HG03520 (cell line): ENCODE measurements at regions not wholly inside any gene's neighbourhood (a gene's known extent, or its start where the extent isn't known, plus 50 kb on each side); places are given as distances from the start of the nearest gene placed in this dataset.
"Not testable (repeated sequence)": the region's sequence is repeated elsewhere in the genome, so short reads cannot be mapped to it uniquely, and the experiment has no call there.

ENCODE experiments used
- ATAC-seq: cut with Tn5 transposase; IDR thresholded peaks from one replicate; pipeline ENCODE4 v1.9.1; 2021; ENCODE audit warnings: mild to moderate bottlenecking, moderate library complexity; ENCODE audit not compliant: unreplicated experiment

DNA sequence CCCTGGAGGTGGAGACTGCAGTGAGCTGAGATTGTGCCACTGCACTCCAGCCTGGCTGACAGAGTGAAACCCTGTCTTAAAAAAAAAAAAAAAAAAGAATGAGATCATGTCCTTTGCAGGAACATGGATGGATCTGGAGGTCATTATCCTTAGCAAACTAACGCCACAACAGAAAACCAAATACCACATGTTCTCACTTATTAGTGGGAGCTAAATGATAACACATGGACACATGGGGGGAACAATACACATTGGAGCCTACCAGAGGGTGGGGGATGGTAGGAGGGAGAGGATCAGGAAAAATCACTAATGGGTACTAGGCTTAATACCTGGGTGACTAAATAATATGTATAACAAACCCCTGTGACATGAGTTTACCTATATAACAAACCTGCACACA lies 108.0 kb upstream of the FHL2 start:
- ATAC-seq: not testable (repeated sequence)

DNA sequence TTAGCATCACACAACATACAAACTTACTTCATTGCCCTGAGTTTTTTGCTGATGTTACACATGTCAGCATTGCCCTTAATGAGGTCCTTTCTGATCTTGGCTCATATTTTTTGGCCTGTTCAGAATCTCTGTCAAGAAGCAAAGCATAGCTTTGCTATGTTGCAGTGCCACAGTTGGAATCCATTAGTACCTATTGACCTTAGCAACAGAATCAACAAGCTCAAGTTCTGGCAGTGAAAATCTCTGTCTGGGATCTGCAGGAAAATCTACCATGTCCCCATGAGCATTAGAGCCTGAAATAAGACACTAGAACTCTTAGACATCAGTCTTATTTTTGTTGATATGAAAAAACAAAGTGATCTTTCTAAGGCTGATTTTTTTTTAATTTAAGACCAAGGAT lies 105.6 kb upstream of the FHL2 start:
- ATAC-seq: no peak

DNA sequence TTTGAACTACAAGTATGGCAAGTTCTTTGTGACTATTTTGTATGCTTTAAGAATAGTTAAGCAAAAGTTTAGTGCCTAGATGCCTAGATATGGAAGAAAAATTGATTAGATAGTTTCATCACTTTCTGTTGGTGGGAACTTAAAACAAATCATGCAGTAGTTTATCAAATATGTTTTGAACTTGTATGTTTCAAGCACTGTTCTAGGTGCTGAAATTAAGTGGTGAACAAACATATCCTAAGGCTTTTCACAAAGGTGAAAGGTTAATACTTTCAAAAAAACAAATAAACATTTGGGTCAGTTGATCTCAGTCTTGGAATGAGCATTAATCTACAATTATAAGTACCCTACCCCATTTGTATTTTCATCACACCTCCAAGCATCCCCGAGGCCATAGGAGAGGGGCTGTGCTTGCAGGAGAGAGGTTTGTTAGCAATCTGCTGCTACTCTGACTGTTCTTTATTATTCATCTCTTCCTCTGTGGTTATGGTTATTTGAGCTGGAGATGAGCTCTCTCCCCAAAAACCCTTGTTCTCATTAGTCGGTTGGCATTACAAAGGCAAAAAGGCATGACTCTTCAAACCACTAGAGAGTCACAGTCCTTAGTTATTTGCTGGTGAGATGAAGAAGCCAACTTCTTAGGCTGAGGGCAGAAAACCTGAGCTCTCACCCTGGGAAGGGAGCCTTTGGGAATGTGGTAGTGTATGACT lies 103.9 kb upstream of the FHL2 start:
- no peak for ATAC-seq

DNA sequence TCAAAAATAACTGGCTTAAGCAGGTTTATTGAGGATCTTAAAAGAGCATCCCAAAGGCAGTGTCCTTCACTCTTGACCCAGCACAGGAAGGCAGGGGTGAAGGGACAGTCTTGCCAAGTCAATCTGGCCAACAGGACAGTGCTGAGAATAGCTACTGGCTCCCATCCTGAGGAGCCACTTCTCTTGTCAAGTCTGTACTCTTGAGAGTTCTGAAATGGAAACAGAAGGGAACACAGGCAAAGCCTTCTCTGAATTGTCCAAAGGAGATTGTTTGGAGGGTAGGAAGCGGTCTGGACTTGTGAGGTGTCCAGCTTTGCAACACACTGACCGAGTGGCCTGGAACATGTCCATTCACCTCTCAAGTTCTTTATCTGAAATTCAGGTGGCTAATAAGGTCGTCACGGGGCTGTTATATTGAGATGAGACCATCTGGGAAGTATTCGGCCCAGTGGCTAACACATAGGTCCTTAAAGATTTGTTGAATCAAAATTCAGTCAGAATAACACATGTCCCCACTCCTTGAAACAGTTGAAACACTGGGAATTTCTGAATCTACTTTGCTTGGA lies 99.5 kb upstream of the FHL2 start:
- no peak for ATAC-seq

DNA sequence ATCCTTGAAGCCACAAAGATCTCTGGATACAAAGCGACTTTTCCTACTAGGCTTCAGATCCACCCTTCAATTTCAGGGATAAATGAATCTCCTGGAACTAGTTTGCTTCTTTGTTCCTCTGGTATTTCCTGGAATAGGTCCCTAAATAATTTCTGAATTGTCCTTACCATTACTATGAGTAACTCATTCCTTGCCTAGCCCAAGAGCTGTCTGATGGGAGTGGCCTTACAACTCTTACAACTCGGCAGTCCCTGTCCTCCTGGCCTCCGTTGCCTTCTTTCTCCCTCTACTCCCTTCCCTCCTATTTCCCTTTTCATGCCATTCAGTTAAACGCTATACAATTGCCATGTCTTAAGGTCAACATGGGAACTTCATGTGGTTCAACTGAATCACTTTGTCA lies 98.2 kb upstream of the FHL2 start:
- no peak for ATAC-seq

DNA sequence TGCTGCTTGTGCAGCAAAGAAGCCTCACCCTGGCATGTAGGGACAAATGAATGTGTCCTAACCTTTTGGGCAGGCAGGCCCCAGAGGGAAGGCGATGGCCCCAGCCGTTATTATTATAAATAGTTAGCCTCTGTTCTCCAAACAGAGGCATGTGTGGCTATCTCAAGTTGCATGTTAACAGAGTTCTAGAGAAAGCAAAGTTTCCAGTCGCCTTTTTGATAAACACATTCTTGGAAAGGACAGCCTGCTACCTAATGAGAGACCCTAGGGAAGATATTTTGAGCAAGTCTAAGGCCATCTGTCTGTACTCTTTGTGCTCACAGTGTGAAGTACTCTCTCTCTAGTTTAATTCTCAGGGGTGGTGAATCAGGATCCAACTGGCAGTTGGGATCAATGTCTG lies 97.4 kb upstream of the FHL2 start:
- no peak for ATAC-seq

DNA sequence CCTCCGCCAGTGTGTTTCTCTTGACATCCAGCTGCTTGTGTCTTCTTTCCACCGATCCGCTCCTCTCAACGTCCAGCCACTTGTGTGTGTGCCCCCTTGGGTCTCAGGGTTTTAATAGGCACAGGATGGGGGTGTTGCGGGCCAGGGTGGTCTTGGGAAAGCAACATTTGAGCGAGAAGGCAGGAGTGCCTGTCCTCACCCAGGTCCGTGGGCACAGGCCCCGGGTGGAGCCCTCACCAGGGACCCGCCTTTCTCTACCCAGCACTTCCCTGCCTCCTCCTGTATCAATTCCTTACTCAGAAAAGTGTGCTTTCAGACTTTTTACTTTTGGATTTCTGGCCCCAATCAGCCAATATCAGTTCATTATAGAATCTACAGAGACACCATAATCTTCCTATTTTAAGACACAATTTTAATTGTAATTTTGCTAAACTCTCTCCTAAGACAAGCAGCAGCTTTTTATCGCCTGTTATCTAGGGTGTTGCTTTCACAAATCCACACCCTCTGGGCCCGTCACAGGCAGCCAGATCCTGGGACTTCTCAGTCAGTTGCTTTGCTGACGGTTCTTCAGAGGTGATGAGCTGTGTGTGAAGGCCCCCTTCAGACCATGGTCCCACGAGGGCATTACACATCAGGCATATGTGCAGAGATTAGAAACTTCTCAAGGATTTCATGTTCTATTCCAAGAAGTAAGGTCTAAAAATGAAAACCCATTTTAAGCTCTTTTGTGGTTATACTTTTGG lies 96.0 kb upstream of the FHL2 start:
- no peak for ATAC-seq

DNA sequence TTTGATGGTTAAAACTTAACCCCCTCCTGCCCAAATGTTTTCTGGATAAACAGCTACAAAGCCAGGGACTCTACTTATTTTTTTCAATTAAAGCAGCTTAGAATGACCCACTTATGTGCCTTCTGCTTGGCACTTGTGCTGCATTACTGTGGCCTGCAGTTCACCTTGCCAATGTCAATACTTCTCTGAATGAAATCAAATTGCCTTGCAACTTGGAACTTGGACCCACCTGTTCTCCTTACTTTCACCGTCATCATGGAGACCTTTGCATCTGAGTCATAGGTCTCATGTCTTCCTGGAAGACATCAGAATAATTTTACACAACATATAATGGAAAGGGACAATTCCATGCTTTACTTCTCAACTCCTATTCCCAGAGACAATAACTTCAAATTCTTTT lies 92.1 kb upstream of the FHL2 start:
- no peak for ATAC-seq

DNA sequence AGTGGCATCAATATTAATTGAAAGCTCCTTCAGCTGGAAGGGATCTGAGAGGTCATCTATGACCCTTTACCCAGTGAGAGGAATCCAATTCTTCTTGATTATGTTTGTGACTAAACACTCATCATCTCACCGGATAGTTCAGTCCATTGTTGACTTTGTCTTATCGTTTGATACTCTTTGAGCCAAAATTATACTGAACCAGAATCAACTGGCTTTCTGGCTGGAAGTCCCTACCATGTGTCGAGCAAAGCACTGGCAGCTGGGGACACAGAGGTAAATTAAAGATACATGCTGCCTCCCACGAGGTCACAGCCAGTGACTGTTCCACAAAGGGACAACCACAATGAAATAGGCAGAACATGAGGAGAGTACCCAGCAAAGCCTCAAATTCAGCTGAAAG lies 91.4 kb upstream of the FHL2 start:
- no peak for ATAC-seq

DNA sequence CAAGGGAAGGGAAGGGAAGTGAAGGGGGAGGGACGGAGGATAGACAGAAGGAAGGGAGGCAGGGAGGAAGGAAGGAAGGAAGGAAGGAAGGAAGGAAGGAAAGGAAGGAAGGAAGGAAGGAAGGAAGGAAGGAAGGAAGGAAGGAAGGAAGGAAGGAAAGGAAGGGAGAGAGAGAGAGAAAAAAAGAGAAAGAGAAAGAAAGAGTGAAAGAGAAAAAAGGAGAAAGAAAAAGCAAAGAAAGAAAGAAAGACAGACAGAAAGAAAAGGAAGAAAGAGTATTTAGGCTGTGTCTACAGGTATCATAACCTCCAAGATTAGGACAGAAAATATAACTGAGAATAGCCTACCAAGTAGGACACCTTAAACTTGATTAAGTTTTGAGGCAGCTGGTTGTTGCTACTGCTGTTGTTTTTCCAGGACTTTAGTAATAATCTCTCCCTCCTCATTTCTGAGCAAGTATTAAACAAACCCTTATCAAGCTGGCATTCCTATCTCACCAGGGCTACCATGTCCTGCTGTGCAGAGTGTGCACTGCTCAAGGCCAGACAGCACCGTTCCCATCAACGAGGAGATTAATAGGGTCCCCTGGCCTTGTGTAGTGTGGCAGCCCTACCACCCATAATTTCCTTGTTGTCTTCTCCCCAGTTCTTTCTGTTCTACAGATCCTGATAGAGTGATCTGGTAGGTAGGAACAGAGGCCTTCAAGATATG lies 90.5 kb upstream of the FHL2 start:
- no peak for ATAC-seq

DNA sequence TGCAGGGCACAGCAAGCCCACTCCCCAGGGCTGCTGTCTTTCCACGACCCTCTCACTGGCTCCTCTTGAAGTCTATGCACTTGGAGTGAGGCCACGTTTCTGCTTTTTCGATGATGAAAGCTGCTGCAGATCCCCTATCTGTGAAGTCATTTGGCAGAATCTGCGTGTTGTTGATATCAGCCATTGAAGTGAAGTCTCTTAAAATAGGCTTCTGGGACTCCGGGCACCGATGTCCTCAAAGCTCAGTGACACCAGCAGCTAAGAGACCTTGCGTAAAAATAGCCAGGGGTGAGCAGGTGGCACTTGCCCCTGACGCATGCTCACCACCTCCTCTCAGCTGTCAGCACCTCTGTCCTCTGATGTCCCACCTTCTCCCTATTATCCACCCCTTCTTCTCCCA lies 89.4 kb upstream of the FHL2 start:
- ATAC-seq: no peak

DNA sequence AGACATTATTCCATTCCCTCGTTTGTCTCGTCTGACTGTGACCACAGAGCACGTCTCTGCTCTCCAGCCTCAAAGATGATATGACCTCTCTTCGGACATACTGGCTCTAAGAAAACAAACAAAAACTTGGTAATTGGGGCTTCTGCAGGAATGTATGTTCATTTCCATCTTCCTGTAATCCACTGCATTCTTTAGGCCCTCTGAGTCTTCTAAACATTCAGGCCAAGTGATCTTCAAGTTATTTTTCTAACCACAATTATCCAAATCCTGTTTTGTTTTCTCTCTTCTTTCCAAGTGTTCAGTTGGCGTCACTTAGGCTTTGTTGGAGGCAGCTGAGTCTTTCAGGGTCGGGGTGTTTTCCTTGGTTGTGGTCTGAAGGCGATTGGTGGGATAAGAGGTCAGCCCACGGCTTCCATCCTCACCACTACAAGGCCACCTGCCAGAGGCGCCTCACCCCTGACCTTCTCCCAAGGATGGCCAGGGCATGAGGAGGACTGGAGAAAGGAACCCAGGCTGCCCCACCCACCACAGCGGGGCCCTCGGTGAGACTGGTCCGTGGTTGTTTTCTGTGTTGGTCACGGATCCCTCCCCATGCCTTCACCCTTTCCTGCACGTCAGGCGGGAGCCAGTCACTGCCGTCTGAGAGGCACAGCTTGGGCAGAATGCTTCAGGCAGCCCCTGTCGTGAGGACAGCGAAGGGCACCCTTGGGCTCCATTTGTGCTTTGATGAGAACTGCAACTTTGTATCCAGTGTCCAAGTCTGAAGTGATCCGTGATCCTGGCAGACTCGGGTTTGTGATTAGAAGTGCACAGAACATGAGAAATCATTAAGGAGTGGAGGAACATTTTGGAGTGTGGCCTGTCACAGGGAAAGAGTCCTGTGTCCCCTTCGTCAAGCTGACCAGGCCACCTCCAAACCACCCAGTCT lies 88.6 kb upstream of the FHL2 start:
- ATAC-seq: no peak

DNA sequence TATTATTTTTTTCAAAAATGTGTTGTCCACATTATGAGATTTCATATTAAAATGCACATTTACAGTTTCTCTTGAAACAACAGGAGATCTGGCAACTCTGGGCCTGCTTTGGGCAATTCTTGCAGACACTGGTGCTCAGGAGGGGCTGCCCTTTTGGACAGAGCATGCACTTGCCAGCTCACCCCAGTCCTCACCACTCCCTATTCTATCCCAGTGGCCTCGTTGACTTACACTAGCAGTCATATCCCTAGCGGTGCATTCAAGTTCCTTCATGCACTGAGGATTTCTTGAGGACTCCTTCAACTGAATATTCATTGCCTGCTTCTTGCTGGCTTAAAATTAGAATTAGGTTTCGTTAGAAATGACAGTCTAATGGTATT lies 87.9 kb upstream of the FHL2 start:
- ATAC-seq: no peak

DNA sequence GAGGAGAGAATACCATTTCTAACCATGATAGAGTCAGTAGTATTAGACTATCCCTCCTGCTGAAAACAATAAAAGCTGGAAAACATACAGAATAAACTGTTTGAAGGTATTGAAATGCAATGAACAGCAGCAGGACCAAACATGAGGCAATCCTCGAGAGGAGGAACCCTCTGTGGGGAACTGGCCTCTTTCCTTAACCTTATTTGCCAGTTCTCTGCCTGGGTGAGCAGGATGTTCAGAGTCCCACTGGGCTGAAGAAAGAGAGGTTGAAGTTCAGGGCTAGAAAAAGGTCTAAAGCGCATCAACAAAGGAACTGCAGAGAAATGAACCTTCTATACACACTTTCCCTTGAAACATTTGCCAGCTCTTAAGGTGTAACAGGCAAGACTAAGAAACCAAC lies 79.8 kb upstream of the FHL2 start:
- ATAC-seq: no peak

DNA sequence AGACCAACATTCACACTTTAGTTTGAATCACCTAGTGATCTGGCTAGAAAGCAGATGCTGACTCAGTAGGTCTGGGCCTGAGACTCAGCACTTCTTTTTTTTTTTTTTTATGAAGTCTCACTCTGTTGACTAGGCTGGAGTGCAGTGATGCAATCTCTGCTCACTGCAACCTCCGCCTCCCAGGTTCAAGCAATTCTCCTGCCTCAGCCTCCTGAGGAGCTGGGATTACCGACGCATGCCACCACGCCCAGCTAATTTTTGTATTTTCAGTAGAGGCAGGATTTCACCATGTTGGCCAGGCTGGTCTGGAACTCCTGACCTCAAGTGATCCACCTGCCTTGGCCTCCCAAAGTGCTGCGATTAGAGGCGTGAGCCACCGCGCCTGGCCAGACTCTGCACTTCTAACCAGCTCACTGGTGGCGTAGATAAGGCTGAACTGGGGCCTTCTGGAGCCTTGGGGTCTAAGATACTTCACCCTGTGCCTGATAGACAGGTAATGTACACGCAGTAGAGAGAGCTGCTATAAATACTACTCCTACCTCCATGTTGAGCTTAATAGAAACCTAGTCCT lies 78.3 kb upstream of the FHL2 start:
- ATAC-seq: not testable (repeated sequence)

DNA sequence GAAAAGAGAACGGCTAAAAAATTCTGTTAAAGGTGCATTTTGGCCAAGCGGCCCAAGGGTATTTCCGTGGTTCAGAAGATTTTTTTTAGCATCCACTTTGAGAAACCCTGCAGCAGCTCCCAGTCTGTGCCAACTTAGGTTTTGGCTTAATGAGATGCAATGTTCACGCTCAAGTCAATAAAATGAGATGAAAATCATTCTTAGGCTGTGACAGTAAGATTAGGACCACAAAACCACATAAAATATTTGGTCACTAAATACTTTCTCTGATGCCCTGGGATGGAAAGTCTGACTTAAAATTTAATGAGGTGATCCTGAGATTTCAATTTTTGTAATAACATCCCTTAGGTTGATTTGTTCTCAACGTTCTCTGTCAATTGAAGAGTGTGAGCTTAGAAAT lies 74.2 kb upstream of the FHL2 start:
- no peak for ATAC-seq

DNA sequence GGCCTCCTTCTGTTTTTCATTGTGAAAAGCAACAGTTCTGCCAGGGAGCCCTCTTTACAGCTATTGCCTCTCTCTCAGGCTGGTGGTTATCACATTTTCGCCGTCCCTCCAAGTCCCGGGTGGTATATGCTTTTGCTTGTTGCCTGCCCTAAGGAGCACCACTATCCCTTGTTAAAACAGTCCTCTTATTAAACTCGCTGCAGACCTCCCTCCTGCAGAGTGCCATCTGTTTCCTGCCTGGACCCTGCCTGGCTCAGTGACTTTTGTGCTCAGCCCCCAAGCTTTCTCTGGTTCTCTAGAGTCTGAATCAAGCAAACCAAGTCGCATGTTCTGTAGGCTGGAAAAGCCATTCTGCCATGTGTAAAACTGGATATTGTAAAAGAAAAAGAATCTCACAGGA lies 72.1 kb upstream of the FHL2 start:
- no peak for ATAC-seq

DNA sequence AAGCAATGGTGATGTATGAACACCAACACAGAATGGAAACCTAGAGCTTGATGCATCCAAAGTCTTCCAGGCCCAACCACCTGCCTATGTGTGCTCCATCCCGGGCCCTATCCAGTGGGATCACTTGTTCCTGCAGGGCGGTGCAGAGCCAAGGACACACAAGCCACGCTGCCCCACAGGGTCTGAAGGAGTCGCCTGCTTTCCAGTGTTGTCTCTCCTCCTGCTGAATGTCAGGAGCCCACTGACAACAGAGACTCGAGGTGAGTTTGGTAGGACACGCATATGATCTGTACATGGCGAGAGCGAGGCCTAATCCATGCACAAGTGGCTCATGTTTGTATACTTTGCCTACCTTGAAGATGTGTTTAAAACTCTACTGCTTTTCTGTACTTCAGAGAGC lies 70.9 kb upstream of the FHL2 start:
- no peak for ATAC-seq

DNA sequence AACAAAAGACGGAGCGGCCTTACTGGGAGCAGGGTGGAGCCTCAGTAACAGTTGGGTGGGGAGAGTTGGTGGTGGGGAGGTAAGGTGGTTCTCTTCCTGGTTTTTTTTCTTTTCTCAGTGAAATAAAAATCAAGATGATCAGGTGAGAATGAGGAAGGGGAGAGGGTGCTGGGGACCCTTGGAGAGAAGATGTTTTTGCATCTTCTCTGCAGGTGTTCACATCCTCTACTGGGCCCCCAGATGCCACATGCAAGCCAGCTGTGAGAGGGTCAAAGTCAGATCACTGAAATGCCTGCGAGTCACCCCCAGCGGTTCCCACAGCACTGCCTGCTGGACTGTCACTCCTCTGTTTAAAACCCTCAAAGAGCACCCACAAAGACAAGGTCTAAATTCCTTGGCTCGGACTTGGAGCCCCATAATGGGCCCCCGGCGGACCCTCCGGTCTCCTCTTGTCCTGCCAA lies 69.8 kb upstream of the FHL2 start:
- ATAC-seq: no peak

DNA sequence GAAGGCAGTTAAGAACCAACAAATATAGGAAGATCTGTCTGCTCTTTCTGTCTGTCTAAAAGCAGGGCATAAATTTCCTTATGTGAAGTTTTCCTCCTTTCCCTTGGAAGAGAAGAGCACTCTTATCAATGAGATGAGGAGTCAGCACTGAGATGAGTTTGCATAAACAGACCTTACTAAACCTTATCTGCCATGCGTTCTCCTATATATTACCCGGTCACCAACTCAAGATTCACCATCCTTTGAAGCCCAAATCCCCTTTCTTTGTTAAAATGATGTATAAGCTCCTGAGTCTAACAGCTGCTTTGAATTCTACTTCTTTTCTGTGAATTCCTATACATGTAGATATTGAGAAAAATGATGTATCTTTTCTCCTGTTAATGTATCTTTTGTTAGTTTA lies 65.5 kb upstream of the FHL2 start:
- no peak for ATAC-seq
